SK-N-SH treated with all-trans-retinoic acid at 6 μM for 48 hours (cell line): ENCODE measurements at regions not wholly inside any gene's neighbourhood (a gene's known extent, or its start where the extent isn't known, plus 50 kb on each side); places are given as distances from the start of the nearest gene placed in this dataset.

Experiments
- ARNTL ChIP-seq: fragments of 450-650 bp; formaldehyde crosslinking; IDR thresholded peaks from 2 replicates; pipeline ENCODE4 v1.5.0; 2020; ENCODE audit warnings: low read depth, mild to moderate bottlenecking, moderate library complexity, borderline replicate concordance
- CSDC2 ChIP-seq: fragments of 250-450 bp; sonication (Bioruptor Pico); IDR thresholded peaks from 2 replicates; pipeline ENCODE4 v1.5.0; 2020; ENCODE audit warnings: mild to moderate bottlenecking, moderate library complexity
- ISL1 ChIP-seq: fragments of 250-450 bp; sonication (Bioruptor Pico); IDR thresholded peaks from 2 replicates; pipeline ENCODE4 v2.1.2; 2022; ENCODE audit warnings: mild to moderate bottlenecking, moderate library complexity
- POU6F1 ChIP-seq: fragments of 250-450 bp; sonication (Bioruptor Pico); IDR thresholded peaks from 2 replicates; pipeline ENCODE4 v1.8.0; 2021; ENCODE audit warnings: low read depth, mild to moderate bottlenecking, moderate library complexity, borderline replicate concordance
- RARB ChIP-seq: fragments of 250-450 bp; sonication (Bioruptor Pico); IDR thresholded peaks from 2 replicates; pipeline ENCODE4 v1.8.0; 2021; ENCODE audit warnings: mild to moderate bottlenecking, moderate library complexity
- ZC3H10 ChIP-seq: fragments of 250-450 bp; sonication (Bioruptor Pico); IDR thresholded peaks from 2 replicates; pipeline ENCODE4 v1.5.1; 2021; ENCODE audit warnings: mild to moderate bottlenecking, moderate library complexity
- ZFP3 ChIP-seq: fragments of 250-450 bp; sonication (Bioruptor Pico); IDR thresholded peaks from 2 replicates; pipeline ENCODE4 v1.5.0; 2020; ENCODE audit warnings: mild to moderate bottlenecking, moderate library complexity
- ZNF70 ChIP-seq: fragments of 450-650 bp; formaldehyde crosslinking; IDR thresholded peaks from 2 replicates; pipeline ENCODE4 v1.5.0; 2020; ENCODE audit warnings: mild to moderate bottlenecking, moderate library complexity
- TF ChIP-seq, protein P1 (sequence below): fragments of 250-450 bp; sonication (Bioruptor Pico); IDR thresholded peaks from 2 replicates; pipeline ENCODE4 v1.5.1; 2021; ENCODE audit warnings: mild to moderate bottlenecking, moderate library complexity

DNA sequence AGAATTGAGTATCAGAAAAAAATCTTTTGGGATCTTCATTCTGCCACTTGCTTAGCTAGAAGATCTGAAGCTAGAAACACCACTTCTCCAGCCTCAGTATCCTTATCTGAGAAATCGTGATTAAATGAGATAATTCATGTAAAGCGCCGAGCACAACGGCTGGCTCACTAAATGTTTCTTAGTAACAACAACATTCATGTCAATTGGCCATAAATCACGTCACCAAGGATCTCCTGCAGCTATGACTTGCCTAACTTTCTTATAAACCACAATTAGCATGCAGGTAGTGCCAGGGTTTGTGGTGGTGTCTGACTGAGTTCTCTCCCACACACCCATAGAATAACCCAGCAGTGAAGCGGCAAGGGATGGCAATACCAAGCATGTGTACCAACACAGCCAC lies 501.3 kb downstream of the EFNB2 start:
- no peak for TF ChIP-seq CSDC2 (CRISPR knock-in tag)
- no peak for TF ChIP-seq ZNF70 (CRISPR knock-in tag)
- no peak for TF ChIP-seq POU6F1 (CRISPR knock-in tag)
- TF ChIP-seq ZFP3 (CRISPR knock-in tag): no peak
- TF ChIP-seq ISL1 (CRISPR knock-in tag): no peak
- no peak for TF ChIP-seq ARNTL (CRISPR knock-in tag)
- TF ChIP-seq, protein P1, sequence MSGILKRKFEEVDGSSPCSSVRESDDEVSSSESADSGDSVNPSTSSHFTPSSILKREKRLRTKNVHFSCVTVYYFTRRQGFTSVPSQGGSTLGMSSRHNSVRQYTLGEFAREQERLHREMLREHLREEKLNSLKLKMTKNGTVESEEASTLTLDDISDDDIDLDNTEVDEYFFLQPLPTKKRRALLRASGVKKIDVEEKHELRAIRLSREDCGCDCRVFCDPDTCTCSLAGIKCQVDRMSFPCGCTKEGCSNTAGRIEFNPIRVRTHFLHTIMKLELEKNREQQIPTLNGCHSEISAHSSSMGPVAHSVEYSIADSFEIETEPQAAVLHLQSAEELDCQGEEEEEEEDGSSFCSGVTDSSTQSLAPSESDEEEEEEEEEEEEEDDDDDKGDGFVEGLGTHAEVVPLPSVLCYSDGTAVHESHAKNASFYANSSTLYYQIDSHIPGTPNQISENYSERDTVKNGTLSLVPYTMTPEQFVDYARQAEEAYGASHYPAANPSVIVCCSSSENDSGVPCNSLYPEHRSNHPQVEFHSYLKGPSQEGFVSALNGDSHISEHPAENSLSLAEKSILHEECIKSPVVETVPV (CRISPR knock-in tag): no peak
- TF ChIP-seq ZC3H10 (CRISPR knock-in tag): no peak
- TF ChIP-seq RARB (CRISPR knock-in tag): no peak
